Activated CD8-positive, alpha-beta memory T cell treated with anti-CD3 and anti-CD28 coated beads for 24 hours (primary cell): ENCODE measurements at regions not wholly inside any gene's neighbourhood (a gene's known extent, or its start where the extent isn't known, plus 50 kb on each side); places are given as distances from the start of the nearest gene placed in this dataset.
"Not testable (repeated sequence)": the region's sequence is repeated elsewhere in the genome, so short reads cannot be mapped to it uniquely, and the experiment has no call there.

Experiments
- DNase-seq: peaks from one replicate; pipeline ENCODE4 v3.0.0-alpha.2; 2020

- no peak for DNase-seq
These were observed 792.0 kb downstream of the KCNA4 start for GRCh38 chr11:29224739-29225384.

DNA sequence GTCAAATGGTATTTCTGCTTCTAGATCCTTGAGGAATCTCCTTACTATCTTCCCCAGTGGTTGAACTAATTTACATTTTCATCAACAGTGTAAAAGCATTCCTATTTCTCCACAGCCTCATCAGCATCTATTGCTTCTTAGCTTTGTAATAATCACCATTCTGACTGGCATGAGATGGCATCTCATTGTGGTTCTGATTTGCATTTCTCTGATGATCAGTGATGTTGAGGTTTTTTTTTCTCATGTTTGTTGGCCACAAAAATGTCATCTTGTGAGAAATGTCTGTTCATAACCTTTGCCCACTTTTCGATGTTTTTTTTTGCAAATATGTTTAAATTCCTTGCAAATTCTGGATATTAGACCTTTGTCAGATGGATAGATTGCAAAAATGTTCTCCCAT lies 797.3 kb downstream of the KCNA4 start:
- DNase-seq, result not testable (repeated sequence)

DNA sequence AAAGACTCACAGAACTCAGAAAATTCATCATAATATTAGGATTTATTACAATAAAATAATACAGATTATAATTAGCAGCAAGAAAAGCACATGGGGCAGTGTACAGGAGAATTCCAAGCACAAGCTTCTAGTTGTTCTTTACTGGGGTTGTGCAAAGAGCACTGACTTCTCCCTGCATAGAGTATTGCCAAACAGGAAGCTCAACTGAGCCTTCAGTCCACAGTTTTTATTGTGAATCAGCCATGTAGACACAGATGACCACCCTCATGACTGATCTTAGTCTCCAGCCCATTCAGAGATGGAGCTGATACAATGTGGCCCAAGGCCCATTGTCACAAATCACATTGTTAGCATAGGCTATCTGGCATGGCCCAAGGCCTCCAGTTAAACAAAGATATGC lies 798.9 kb downstream of the KCNA4 start:
- no peak for DNase-seq

GRCh38 chr11:29214833-29215232 lies 802.0 kb downstream of the KCNA4 start:
- DNase-seq, result no peak

DNA sequence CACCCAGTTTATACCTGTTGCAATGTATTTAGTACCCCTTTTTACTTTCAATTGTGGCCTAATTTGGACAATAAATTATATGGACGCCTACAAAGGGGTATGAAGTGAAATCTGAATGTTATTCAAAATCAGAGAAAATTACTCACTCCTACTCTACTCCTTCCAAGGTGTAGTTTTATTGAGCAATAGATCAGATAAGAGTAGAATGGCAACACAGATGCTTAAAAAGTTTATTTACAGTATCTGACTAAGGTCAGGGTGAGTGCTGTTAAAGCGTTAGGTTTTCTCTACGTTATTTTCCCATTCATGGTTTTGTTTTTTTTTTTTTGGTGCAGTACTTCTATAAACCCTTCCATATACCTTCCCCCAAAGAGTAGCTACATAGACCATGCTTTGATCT lies 805.6 kb downstream of the KCNA4 start:
- no peak for DNase-seq

DNA sequence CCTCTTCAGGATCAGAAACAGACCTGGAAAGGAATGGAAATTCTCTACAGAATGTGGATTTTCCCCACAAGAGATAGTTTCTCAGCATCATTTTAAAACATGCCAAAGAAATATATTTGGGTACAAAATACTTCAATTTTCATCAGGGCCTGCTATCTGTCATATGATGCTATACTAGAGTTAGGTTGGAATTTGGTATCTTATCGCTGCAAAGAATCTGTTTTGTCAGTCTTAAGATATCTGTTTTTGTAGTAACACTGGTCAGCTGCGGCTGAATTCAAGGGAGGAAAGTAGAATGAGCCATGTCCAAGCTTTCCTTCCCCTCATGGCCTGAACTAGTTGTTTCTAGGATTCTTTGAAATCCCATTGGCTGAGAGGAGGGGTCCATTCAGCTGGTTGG lies 806.4 kb downstream of the KCNA4 start:
- no peak for DNase-seq

GRCh38 chr11:29208117-29208516 lies 808.7 kb downstream of the KCNA4 start:
- no peak for DNase-seq

GRCh38 chr11:29200791-29201562 lies 815.9 kb downstream of the KCNA4 start:
- no peak for DNase-seq

GRCh38 chr11:29190313-29190712 lies 826.5 kb downstream of the KCNA4 start:
- no peak for DNase-seq

- DNase-seq, result no peak
These were observed 829.6 kb downstream of the KCNA4 start for GRCh38 chr11:29187215-29187614.

DNA sequence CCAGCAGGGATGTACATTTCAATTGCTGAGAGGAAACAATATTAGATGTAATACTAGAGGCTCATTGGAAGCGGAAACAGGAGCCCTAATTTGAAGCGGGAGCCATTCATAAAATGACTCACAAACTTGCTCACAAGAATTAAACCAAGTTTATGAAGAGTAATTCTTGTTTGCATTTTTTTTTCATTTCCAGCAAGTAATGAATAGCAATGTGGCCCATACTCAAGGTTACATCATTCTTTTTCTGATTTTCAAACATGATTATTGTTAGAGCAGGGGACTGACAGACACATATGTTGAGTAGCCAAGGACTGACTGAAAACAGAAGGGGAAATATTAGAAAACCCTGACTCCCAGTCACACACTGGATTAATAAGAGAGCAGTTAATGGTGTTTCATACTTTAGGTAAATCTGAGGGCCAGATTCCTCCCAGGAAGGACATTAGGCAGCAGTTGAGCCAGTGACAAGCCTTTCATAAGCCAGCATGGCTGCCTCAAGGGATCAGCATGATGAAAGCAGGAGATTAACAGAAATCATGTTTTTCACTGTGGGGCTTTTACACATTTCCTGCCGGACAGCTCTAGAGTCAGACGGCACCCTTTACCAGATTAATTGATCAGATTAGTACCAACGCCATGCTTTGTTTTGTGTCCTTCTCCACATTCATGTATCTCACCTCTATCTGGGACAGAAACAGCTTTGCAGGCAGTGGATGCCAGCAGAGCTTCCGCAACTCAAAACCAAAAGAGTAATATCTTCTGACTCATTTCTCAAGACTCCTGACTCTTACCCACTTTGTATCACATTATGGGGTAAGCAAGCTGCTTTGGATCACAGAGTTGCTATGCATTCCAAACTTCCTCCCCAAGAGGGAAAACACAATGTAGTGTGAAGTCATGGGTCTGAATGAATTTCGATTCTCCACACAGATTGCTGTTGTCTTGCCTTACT lies 831.6 kb downstream of the KCNA4 start:
- DNase-seq, result no peak

GRCh38 chr11:29183301-29183700 lies 833.5 kb downstream of the KCNA4 start:
- DNase-seq, result no peak

DNA sequence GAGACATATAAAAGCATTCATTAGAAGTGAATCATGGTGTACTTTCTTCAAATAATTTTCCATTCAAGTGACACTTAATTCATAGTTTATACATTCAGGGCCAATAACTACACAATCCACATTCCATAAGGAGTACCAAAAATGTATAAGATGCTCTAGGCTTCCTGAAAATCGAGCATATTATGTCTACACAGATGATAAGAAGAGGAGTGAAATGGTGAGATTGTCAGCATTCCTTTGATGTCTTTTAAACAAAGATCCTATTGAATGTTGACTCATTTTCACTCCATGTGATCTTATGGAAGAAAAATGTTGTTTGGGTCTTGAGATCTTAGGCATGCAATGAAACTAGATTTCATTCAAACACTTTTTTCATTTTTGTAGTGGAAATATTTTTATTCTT lies 843.2 kb downstream of the KCNA4 start:
- DNase-seq, result no peak

- no peak for DNase-seq
These were observed 845.4 kb downstream of the KCNA4 start for GRCh38 chr11:29171360-29171950.

DNA sequence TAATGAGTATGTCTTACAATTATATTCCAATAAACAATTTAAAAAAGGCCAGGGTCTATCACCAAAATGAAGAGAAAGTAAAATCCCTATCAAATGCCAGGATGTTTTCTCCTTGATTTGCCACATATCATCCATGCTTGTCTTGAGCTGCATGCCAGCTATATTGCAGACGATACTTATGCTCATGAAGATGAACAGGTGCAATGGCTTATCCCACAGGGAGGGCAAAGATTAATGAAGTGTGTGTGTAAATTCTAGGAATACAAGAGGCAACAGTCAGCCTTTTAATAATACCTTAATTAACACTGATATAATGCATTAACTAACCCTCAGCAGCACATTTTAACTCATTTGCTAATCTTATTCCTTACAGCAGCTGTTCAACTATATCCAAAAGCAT lies 850.5 kb downstream of the KCNA4 start:
- DNase-seq, result no peak

- DNase-seq, result no peak
These were observed 853.6 kb downstream of the KCNA4 start for GRCh38 chr11:29163231-29163630.

GRCh38 chr11:29162491-29162890 lies 854.3 kb downstream of the KCNA4 start:
- no peak for DNase-seq

GRCh38 chr11:29161191-29161590 lies 855.6 kb downstream of the KCNA4 start:
- DNase-seq, result no peak

DNA sequence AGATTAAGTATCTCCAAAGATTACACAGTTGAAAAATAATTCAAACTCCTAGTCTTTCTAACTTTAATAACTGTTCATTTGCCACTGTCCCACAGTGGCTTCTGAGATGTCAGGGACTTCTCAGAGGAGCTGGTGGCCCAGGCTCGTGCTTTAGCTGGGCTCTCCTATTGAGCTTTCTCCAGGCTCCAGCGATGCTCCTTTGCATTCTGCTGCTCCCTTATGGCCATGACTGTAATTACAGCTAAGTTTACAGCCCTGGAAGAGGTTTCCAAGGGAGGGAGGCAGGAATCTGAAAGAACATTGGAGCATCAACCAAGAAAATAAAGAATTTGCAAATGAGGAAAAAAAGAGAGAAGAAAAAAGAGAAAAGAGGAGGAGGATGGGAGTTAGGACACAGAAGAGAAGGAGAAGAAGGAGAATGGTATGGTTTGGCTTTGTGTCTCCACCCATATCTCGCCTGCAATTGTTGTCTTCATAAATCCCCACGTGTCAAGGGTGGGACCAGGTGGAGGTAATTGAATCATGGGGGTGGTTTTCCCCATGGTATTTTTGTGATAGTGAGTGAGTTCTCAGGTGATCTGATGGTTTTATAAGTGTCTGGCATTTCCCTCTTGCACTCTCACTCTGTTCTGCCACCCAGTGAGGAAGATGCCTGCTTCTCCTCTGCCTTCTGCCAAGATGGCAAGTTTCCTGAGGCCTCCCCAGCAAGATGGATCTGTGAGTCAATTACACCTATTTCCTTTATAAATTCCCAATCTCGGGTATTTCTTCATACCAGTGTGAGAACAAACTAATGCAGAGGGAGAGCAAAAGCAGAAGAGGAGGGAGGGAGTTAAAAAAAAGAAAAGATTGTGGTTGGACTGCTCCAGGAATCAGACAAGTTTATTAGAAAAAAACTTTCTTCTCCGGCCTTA lies 857.0 kb downstream of the KCNA4 start:
- no peak for DNase-seq

GRCh38 chr11:29153078-29153477 lies 863.8 kb downstream of the KCNA4 start:
- DNase-seq, result no peak

GRCh38 chr11:29142573-29142972 lies 874.3 kb downstream of the KCNA4 start:
- not testable (repeated sequence) for DNase-seq

GRCh38 chr11:29135504-29135903 lies 881.3 kb downstream of the KCNA4 start:
- no peak for DNase-seq
